GM23338 (cell line): ENCODE measurements at regions not wholly inside any gene's neighbourhood (a gene's known extent, or its start where the extent isn't known, plus 50 kb on each side); places are given as distances from the start of the nearest gene placed in this dataset.

Source experiments
- EZH2 ChIP-seq: fragments of 200-600 bp; sonication (generic); IDR thresholded peaks from one replicate; pipeline ENCODE4 v1.8.0; 2017; ENCODE audit warnings: antibody characterized with exemption, mild to moderate bottlenecking, low read depth; ENCODE audit not compliant: unreplicated experiment
- POLR2AphosphoS5 ChIP-seq: IDR thresholded peaks from 2 replicates; pipeline ENCODE4 v1.6.1; 2016; ENCODE audit warnings: antibody characterized with exemption, low read depth
- ZNF331 ChIP-seq: fragments of 250-450 bp; sonication (Bioruptor Pico); IDR thresholded peaks from 2 replicates; pipeline ENCODE4 v1.5.0; 2020; ENCODE audit warnings: low read depth, mild to moderate bottlenecking, moderate library complexity
- TF ChIP-seq, protein P1 (sequence below), 2 experiments: fragments of 200-600 bp in 1 of 2; sonication (generic) in 1 of 2; conservative IDR thresholded peaks; 2 replicates each; pipeline versions ENCODE4 v1.5.1 to v1.6.1; 2016 to 2017; ENCODE audit warnings: antibody characterized with exemption in 2 of 2, low read depth in 2 of 2, mild to moderate bottlenecking in 2 of 2, moderate library complexity in 1 of 2
- TF ChIP-seq, protein P2 (sequence below): IDR thresholded peaks from one replicate; pipeline ENCODE4 v1.6.1; 2018; ENCODE audit warnings: antibody characterized with exemption; ENCODE audit not compliant: unreplicated experiment

DNA sequence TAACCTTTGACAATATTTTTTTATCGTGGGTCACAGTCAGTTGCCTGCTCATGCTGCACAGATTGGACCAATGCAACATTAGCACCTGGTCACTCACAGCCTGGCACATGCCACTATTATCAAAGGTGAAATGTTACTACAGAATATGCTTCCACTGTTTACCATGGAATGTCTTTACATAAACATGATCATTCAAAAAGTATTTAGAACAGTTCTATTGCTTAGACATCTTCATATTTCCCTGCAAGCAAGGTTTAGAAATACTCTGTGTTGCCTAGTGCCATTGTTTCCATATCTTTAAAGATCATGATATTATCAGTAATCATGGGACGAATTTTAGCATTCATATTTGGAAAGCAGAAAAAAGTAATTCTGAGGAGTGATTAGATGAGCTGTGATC lies 179.9 kb upstream of the CHRM2 start:
- TF ChIP-seq EZH2 (no peak), ZNF331 (CRISPR knock-in tag) (no peak), POLR2AphosphoS5 (no peak)
- TF ChIP-seq, protein P1, sequence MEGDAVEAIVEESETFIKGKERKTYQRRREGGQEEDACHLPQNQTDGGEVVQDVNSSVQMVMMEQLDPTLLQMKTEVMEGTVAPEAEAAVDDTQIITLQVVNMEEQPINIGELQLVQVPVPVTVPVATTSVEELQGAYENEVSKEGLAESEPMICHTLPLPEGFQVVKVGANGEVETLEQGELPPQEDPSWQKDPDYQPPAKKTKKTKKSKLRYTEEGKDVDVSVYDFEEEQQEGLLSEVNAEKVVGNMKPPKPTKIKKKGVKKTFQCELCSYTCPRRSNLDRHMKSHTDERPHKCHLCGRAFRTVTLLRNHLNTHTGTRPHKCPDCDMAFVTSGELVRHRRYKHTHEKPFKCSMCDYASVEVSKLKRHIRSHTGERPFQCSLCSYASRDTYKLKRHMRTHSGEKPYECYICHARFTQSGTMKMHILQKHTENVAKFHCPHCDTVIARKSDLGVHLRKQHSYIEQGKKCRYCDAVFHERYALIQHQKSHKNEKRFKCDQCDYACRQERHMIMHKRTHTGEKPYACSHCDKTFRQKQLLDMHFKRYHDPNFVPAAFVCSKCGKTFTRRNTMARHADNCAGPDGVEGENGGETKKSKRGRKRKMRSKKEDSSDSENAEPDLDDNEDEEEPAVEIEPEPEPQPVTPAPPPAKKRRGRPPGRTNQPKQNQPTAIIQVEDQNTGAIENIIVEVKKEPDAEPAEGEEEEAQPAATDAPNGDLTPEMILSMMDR (conservative IDR thresholded peaks at IDR 0.05; ENCODE audit: low read depth in 2 of 2), result no peak
- TF ChIP-seq, protein P2, sequence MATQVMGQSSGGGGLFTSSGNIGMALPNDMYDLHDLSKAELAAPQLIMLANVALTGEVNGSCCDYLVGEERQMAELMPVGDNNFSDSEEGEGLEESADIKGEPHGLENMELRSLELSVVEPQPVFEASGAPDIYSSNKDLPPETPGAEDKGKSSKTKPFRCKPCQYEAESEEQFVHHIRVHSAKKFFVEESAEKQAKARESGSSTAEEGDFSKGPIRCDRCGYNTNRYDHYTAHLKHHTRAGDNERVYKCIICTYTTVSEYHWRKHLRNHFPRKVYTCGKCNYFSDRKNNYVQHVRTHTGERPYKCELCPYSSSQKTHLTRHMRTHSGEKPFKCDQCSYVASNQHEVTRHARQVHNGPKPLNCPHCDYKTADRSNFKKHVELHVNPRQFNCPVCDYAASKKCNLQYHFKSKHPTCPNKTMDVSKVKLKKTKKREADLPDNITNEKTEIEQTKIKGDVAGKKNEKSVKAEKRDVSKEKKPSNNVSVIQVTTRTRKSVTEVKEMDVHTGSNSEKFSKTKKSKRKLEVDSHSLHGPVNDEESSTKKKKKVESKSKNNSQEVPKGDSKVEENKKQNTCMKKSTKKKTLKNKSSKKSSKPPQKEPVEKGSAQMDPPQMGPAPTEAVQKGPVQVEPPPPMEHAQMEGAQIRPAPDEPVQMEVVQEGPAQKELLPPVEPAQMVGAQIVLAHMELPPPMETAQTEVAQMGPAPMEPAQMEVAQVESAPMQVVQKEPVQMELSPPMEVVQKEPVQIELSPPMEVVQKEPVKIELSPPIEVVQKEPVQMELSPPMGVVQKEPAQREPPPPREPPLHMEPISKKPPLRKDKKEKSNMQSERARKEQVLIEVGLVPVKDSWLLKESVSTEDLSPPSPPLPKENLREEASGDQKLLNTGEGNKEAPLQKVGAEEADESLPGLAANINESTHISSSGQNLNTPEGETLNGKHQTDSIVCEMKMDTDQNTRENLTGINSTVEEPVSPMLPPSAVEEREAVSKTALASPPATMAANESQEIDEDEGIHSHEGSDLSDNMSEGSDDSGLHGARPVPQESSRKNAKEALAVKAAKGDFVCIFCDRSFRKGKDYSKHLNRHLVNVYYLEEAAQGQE, result no peak
